DND-41 (cell line): ENCODE measurements at regions not wholly inside any gene's neighbourhood (a gene's known extent, or its start where the extent isn't known, plus 50 kb on each side); places are given as distances from the start of the nearest gene placed in this dataset.
"Not testable (repeated sequence)": the region's sequence is repeated elsewhere in the genome, so short reads cannot be mapped to it uniquely, and the experiment has no call there.

Experiments
- ATAC-seq: fragments of 200-7000 bp; cut with Tn5 transposase; 3 replicates; pipeline ENCODE4 v1.9.1; 2021; ENCODE audit warnings: low read depth; ENCODE audit not compliant: insufficient read depth
- DNase-seq: peaks from one replicate; pipeline ENCODE4 v3.0.0-alpha.2; 2020
- H2AFZ ChIP-seq: 2 replicates; pipeline ENCODE4 v1.6.0; 2012; ENCODE audit warnings: low read depth, low read length
- H3K27ac ChIP-seq: 2 replicates; pipeline ENCODE4 v1.5.1; 2012; ENCODE audit warnings: low read length, inconsistent platforms
- H3K27me3 ChIP-seq: fragments of 200-600 bp; sonication (generic); 2 replicates; pipeline ENCODE4 v1.6.0; 2012; ENCODE audit warnings: low read length, mild to moderate bottlenecking, inconsistent platforms; ENCODE audit not compliant: insufficient read depth, poor library complexity
- H3K36me3 ChIP-seq: 2 replicates; pipeline ENCODE4 v1.5.1; 2012; ENCODE audit warnings: low read length, inconsistent platforms; ENCODE audit not compliant: insufficient read depth
- H3K4me1 ChIP-seq: 2 replicates; pipeline ENCODE4 v1.5.1; 2012; ENCODE audit warnings: mild to moderate bottlenecking, low read length; ENCODE audit not compliant: insufficient read depth
- H3K4me2 ChIP-seq: 2 replicates; pipeline ENCODE4 v1.6.0; 2012; ENCODE audit warnings: mild to moderate bottlenecking, moderate library complexity, low read length, inconsistent platforms; ENCODE audit not compliant: insufficient read depth
- H3K4me3 ChIP-seq, 2 experiments: fragments of 200-600 bp in 1 of 2; shearing (Covaris generic) in 1 of 2; 2 replicates each; pipeline ENCODE4 v1.5.1; 2012 to 2016; ENCODE audit warnings: inconsistent platforms in 2 of 2, low read length in 2 of 2, mild to moderate bottlenecking in 2 of 2, low read depth in 1 of 2, moderate library complexity in 1 of 2
- H3K79me2 ChIP-seq: 2 replicates; pipeline ENCODE4 v1.6.0; 2012; ENCODE audit warnings: low read length, inconsistent platforms; ENCODE audit not compliant: insufficient read depth
- H3K9ac ChIP-seq: 2 replicates; pipeline ENCODE4 v1.6.0; 2012; ENCODE audit warnings: low read depth, mild to moderate bottlenecking, inconsistent platforms, low read length, moderate library complexity
- H3K9me3 ChIP-seq: 2 replicates; pipeline ENCODE4 v1.5.1; 2012; ENCODE audit warnings: low read length, moderate library complexity, mild to moderate bottlenecking, inconsistent platforms; ENCODE audit not compliant: insufficient read depth, severe bottlenecking
- H4K20me1 ChIP-seq: 2 replicates; pipeline ENCODE4 v1.6.0; 2012; ENCODE audit warnings: low read length; ENCODE audit not compliant: insufficient read depth
- CTCF ChIP-seq: IDR thresholded peaks from 2 replicates; pipeline ENCODE4 v1.5.1; 2012; ENCODE audit warnings: borderline replicate concordance, low read length, moderate library complexity, mild to moderate bottlenecking; ENCODE audit not compliant: poor library complexity, severe bottlenecking; ENCODE audit errors: extremely low read depth
- EZH2 ChIP-seq: IDR thresholded peaks from 3 replicates; pipeline ENCODE4 v1.6.1; 2012; ENCODE audit warnings: borderline replicate concordance, low read depth, mild to moderate bottlenecking, moderate library complexity, low read length, inconsistent platforms; ENCODE audit not compliant: severe bottlenecking

DNA sequence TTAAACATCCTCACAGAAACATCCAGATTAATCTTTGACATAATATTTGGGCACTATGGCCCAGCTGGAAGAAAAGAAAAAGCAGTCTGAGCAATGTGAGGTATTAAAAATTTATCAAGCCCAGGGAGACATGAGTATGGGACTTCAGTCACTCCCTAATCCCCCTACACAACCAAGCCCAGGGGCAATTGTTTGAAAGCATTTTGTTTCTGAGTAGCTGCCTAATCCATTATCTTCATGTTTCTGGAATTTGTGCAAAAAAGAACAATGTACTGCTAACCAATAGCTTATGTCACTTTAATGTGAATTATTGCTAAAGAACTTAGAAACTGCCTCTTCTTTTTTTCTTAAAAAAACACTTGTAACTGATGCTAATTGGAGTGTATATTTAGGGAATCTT lies 360.7 kb downstream of the TEX13C start:
- no peak for ATAC-seq
- no peaks in the 10 kb centered on the region for H3K79me2 ChIP-seq
- H3K4me1 ChIP-seq, result no peaks in the 10 kb centered on the region
- H3K9ac ChIP-seq, result no peak overlapping the region
- no peak for DNase-seq
- no peak overlapping the region for H3K27ac ChIP-seq
- H3K4me2 ChIP-seq, result no peak overlapping the region
- H3K9me3 ChIP-seq, result no peaks in the 10 kb centered on the region
- H2AFZ ChIP-seq, result no peak overlapping the region
- H3K27me3 ChIP-seq, result no peaks in the 10 kb centered on the region
- H4K20me1 ChIP-seq, result no peaks in the 10 kb centered on the region
- TF ChIP-seq CTCF (no peak), EZH2 (no peak)
- no peak overlapping the region for H3K4me3 ChIP-seq
- H3K36me3 ChIP-seq, result no peaks in the 10 kb centered on the region

GRCh38 chrX:125681058-125681457 lies 361.4 kb downstream of the TEX13C start:
- ATAC-seq, result no peak

DNA sequence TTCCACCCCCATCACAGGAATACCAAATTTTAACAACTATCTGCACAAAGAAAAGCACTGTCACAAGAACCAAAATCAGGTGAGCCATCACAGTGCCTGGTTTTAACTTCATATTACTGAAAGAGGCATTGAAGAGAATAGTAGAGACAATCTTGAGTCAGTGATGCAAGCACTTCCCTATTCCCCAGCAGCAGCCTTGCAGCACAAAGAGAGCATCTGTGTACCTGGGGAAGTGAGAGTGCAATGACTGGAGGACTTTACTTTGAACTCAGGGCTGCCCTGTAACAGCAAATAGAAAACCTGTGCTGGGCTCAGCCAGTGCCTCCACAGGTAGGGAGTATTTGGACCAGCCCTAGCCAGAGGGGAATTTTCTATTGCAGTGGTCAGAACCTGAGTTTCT lies 361.8 kb downstream of the TEX13C start:
- no peaks in the 10 kb centered on the region for H3K9me3 ChIP-seq
- no peak overlapping the region for H3K27ac ChIP-seq
- ATAC-seq (no peak), DNase-seq (no peak)
- no peaks in the 10 kb centered on the region for H4K20me1 ChIP-seq
- H3K27me3 ChIP-seq, result no peaks in the 10 kb centered on the region
- no peak overlapping the region for H2AFZ ChIP-seq
- no peaks in the 10 kb centered on the region for H3K36me3 ChIP-seq
- no peak overlapping the region for H3K4me3 ChIP-seq
- TF ChIP-seq EZH2, result no peak
- TF ChIP-seq CTCF, result no peak
- no peak overlapping the region for H3K9ac ChIP-seq
- H3K4me2 ChIP-seq, result no peak overlapping the region
- no peaks in the 10 kb centered on the region for H3K79me2 ChIP-seq
- H3K4me1 ChIP-seq, result no peaks in the 10 kb centered on the region

More at GRCh38 chrX:125681058-125681457, 361.4 kb downstream of the TEX13C start:
- Histone ChIP-seq H4K20me1 (no peaks in the 10 kb centered on the region), H2AFZ (no peak overlapping the region), H3K36me3 (no peaks in the 10 kb centered on the region), H3K9me3 (no peaks in the 10 kb centered on the region), H3K27ac (no peak overlapping the region), H3K27me3 (no peaks in the 10 kb centered on the region), H3K4me3 (no peak overlapping the region), H3K4me1 (no peaks in the 10 kb centered on the region), H3K79me2 (no peaks in the 10 kb centered on the region), H3K4me2 (no peak overlapping the region), H3K9ac (no peak overlapping the region)
- no peak for DNase-seq
- no peak for TF ChIP-seq EZH2
- no peak for TF ChIP-seq CTCF

GRCh38 chrX:125690522-125690921 lies 370.9 kb downstream of the TEX13C start:
- DNase-seq, H2AFZ ChIP-seq, H4K20me1 ChIP-seq, H3K79me2 ChIP-seq, H3K36me3 ChIP-seq, H3K4me2 ChIP-seq, H3K27ac ChIP-seq, ATAC-seq, H3K4me1 ChIP-seq, H3K4me3 ChIP-seq, H3K9me3 ChIP-seq, H3K9ac ChIP-seq, H3K27me3 ChIP-seq: not testable (repeated sequence)
